HG03521 (cell line): ENCODE measurements at regions not wholly inside any gene's neighbourhood (a gene's known extent, or its start where the extent isn't known, plus 50 kb on each side); places are given as distances from the start of the nearest gene placed in this dataset.

Experiments
- ATAC-seq: cut with Tn5 transposase; IDR thresholded peaks from one replicate; pipeline ENCODE4 v1.9.1; 2021; ENCODE audit warnings: mild to moderate bottlenecking, moderate library complexity; ENCODE audit not compliant: unreplicated experiment

- no peak for ATAC-seq
These were observed 141.6 kb upstream of the IGF1R start for GRCh38 chr15:98506711-98507110.

GRCh38 chr15:98513428-98513986, 134.8 kb upstream of the IGF1R start:
- ATAC-seq = no peak

GRCh38 chr15:98514034-98514622, 134.2 kb upstream of the IGF1R start:
- ATAC-seq = no peak

- ATAC-seq = peak; percentile 70
These were observed 129.3 kb upstream of the IGF1R start for GRCh38 chr15:98518823-98519561.

GRCh38 chr15:98519767-98520550, 128.4 kb upstream of the IGF1R start:
- no peak for ATAC-seq

- ATAC-seq = no peak
These were observed 126.2 kb upstream of the IGF1R start for GRCh38 chr15:98522127-98522526.

GRCh38 chr15:98523912-98524662, 124.3 kb upstream of the IGF1R start:
- no peak for ATAC-seq

- no peak for ATAC-seq
These were observed 123.3 kb upstream of the IGF1R start for GRCh38 chr15:98524838-98525660.

GRCh38 chr15:98525661-98526001, 122.7 kb upstream of the IGF1R start:
- no peak for ATAC-seq

- ATAC-seq = no peak
These were observed 122.2 kb upstream of the IGF1R start for GRCh38 chr15:98526094-98526493.

- ATAC-seq = no peak
These were observed 120.2 kb upstream of the IGF1R start for GRCh38 chr15:98528046-98528725.

- ATAC-seq = no peak
These were observed 118.9 kb upstream of the IGF1R start for GRCh38 chr15:98529205-98530145.

- ATAC-seq = no peak
These were observed 117.8 kb upstream of the IGF1R start for GRCh38 chr15:98530570-98530969.

- no peak for ATAC-seq
These were observed 116.3 kb upstream of the IGF1R start for GRCh38 chr15:98532063-98532462.

GRCh38 chr15:98536976-98537375, 111.4 kb upstream of the IGF1R start:
- ATAC-seq = no peak

- no peak for ATAC-seq
These were observed 110.8 kb upstream of the IGF1R start for GRCh38 chr15:98537516-98538060.

GRCh38 chr15:98541519-98541918, 106.8 kb upstream of the IGF1R start:
- ATAC-seq = no peak

- no peak for ATAC-seq
These were observed 105.1 kb upstream of the IGF1R start for GRCh38 chr15:98543237-98543636.
